ENCODE measurements at regions not wholly inside any gene's neighbourhood (a gene's known extent, or its start where the extent isn't known, plus 50 kb on each side); places are given as distances from the start of the nearest gene placed in this dataset.

DNA sequence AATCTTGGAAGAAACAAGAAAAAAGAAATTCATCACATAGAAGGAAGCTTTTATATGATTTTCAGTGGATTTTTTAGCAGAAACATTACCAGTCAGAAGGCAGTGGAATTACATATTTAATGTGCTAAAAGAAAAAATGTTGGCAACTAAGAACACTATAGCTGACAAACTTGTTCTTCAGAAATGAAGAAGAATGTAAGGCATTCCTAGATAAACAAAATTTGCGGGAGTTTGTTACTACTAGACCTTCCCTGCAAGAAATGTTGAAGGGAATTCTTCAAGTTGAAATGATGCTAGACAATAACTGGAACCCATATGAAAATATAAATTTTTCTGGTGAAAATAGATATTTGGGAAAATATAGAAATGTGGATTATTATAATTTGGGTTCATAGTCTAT is 718.3 kb upstream of the GRAMD2B start:
- no peak for TF ChIP-seq RAD21 (IDR thresholded peaks at IDR 0.05; ENCODE audit: low read depth)
- no peak for TF ChIP-seq TAF1 (IDR thresholded peaks at IDR 0.05; ENCODE audit: low read depth)
- no peak for TF ChIP-seq NFIC (IDR thresholded peaks at IDR 0.05)
- TF ChIP-seq FOXM1 (IDR thresholded peaks at IDR 0.05; ENCODE audit: borderline replicate concordance, low read depth) = no peak
- TF ChIP-seq, protein P1, sequence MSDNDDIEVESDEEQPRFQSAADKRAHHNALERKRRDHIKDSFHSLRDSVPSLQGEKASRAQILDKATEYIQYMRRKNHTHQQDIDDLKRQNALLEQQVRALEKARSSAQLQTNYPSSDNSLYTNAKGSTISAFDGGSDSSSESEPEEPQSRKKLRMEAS (IDR thresholded peaks at IDR 0.05) = no peak
- TF ChIP-seq ZBTB7A (IDR thresholded peaks at IDR 0.05; ENCODE audit: low read depth) = no peak
- TF ChIP-seq EGR1 (IDR thresholded peaks at IDR 0.05) = no peak
- no peak for TF ChIP-seq CEBPB (IDR thresholded peaks at IDR 0.05)
- no peak for TF ChIP-seq YY1 (IDR thresholded peaks at IDR 0.05; ENCODE audit: low read depth)
- TF ChIP-seq, protein P2, sequence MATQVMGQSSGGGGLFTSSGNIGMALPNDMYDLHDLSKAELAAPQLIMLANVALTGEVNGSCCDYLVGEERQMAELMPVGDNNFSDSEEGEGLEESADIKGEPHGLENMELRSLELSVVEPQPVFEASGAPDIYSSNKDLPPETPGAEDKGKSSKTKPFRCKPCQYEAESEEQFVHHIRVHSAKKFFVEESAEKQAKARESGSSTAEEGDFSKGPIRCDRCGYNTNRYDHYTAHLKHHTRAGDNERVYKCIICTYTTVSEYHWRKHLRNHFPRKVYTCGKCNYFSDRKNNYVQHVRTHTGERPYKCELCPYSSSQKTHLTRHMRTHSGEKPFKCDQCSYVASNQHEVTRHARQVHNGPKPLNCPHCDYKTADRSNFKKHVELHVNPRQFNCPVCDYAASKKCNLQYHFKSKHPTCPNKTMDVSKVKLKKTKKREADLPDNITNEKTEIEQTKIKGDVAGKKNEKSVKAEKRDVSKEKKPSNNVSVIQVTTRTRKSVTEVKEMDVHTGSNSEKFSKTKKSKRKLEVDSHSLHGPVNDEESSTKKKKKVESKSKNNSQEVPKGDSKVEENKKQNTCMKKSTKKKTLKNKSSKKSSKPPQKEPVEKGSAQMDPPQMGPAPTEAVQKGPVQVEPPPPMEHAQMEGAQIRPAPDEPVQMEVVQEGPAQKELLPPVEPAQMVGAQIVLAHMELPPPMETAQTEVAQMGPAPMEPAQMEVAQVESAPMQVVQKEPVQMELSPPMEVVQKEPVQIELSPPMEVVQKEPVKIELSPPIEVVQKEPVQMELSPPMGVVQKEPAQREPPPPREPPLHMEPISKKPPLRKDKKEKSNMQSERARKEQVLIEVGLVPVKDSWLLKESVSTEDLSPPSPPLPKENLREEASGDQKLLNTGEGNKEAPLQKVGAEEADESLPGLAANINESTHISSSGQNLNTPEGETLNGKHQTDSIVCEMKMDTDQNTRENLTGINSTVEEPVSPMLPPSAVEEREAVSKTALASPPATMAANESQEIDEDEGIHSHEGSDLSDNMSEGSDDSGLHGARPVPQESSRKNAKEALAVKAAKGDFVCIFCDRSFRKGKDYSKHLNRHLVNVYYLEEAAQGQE (IDR thresholded peaks at IDR 0.05; ENCODE audit: low read depth) = no peak
- TF ChIP-seq, protein P3, sequence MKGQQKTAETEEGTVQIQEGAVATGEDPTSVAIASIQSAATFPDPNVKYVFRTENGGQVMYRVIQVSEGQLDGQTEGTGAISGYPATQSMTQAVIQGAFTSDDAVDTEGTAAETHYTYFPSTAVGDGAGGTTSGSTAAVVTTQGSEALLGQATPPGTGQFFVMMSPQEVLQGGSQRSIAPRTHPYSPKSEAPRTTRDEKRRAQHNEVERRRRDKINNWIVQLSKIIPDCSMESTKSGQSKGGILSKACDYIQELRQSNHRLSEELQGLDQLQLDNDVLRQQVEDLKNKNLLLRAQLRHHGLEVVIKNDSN (IDR thresholded peaks at IDR 0.05) = no peak
- no peak for TF ChIP-seq TEAD4 (IDR thresholded peaks at IDR 0.05)

DNA sequence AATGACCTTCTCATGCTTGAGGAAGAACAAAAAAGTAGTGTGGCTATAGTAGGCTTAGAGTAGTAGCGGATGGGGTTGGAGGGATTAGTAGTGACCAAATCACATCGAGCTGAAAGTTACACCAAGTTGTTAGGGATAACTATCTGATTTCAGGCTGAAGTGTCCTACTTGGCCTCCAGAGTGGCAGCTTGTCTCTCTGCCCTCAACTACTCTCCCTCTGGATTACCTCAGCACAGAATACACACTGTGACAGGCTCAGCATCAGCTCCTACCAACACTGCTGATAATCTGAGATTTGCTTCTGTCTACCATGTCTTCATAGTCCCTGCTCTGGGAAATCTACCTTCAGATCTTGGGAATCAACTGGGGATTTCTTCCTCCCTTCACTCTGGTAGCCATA is 714.6 kb upstream of the GRAMD2B start:
- no peak for TF ChIP-seq CEBPB (IDR thresholded peaks at IDR 0.05)
- TF ChIP-seq RAD21 (IDR thresholded peaks at IDR 0.05; ENCODE audit: low read depth) = no peak
- TF ChIP-seq, protein P3 (IDR thresholded peaks at IDR 0.05) = no peak
- TF ChIP-seq TAF1 (IDR thresholded peaks at IDR 0.05; ENCODE audit: low read depth) = no peak
- no peak for TF ChIP-seq EGR1 (IDR thresholded peaks at IDR 0.05)
- TF ChIP-seq TCF12 (IDR thresholded peaks at IDR 0.05; ENCODE audit: low read depth) = no peak
- TF ChIP-seq FOXM1 (IDR thresholded peaks at IDR 0.05; ENCODE audit: borderline replicate concordance, low read depth) = no peak
- TF ChIP-seq NFIC (IDR thresholded peaks at IDR 0.05) = no peak

DNA sequence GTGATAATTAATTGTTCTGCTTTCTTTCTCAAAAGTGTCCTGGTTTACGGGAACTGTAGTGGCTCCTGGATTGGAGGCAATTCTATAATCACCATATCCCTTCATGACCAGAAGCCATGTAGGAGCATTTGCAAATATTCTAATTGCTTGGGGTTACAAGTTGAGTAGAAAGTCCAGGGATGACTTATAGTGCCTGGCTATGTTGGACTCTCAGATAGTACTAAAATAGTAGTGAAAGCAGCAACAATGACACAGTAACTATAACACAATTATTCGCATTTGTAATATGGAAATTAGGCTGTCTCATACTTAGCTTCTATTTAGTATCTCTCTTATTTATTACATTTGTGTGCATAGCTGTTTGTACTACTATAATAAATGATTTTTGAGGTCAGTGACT is 712.5 kb upstream of the GRAMD2B start:
- TF ChIP-seq TEAD4 (IDR thresholded peaks at IDR 0.05) = no peak
- TF ChIP-seq, protein P3 (IDR thresholded peaks at IDR 0.05) = no peak
- no peak for TF ChIP-seq EP300 (IDR thresholded peaks at IDR 0.05; ENCODE audit: borderline replicate concordance)
- no peak for TF ChIP-seq EGR1 (IDR thresholded peaks at IDR 0.05)
- no peak for TF ChIP-seq YY1 (IDR thresholded peaks at IDR 0.05; ENCODE audit: low read depth)
- TF ChIP-seq ZBTB7A (IDR thresholded peaks at IDR 0.05; ENCODE audit: low read depth) = no peak
- TF ChIP-seq FOXM1 (IDR thresholded peaks at IDR 0.05; ENCODE audit: borderline replicate concordance, low read depth) = no peak
- TF ChIP-seq TCF12 (IDR thresholded peaks at IDR 0.05; ENCODE audit: low read depth) = no peak
- TF ChIP-seq CREB1 (IDR thresholded peaks at IDR 0.05; ENCODE audit: low read depth) = no peak
- TF ChIP-seq RAD21 (IDR thresholded peaks at IDR 0.05; ENCODE audit: low read depth) = no peak
- TF ChIP-seq TAF1 (IDR thresholded peaks at IDR 0.05; ENCODE audit: low read depth) = no peak
- TF ChIP-seq, protein P1 (IDR thresholded peaks at IDR 0.05) = no peak
- TF ChIP-seq, protein P2 (IDR thresholded peaks at IDR 0.05; ENCODE audit: low read depth) = no peak
- TF ChIP-seq NFIC (IDR thresholded peaks at IDR 0.05) = no peak
- TF ChIP-seq CEBPB (IDR thresholded peaks at IDR 0.05) = no peak

DNA sequence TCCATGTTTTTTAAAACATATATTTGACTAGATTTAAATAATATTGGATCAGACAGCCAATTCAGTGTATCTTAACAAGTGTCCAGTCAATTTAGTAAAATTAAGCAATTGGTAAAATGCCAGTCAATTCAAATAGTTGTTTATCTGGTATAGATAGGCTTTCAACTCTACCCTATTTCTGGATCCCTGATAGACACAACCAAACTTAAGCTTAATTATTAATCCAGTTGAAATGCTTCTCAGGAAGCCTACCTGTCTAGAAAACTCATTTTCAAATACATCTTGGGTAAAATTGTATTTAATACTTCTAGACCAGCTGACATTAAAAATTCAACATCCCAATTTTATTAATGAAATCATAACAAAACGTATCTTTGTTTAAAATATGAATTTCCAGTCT is 710.8 kb upstream of the GRAMD2B start:
- TF ChIP-seq FOXM1 (IDR thresholded peaks at IDR 0.05; ENCODE audit: borderline replicate concordance, low read depth) (no peak), CEBPB (IDR thresholded peaks at IDR 0.05) (no peak), TAF1 (IDR thresholded peaks at IDR 0.05; ENCODE audit: low read depth) (no peak), TCF12 (IDR thresholded peaks at IDR 0.05; ENCODE audit: low read depth) (no peak), EGR1 (IDR thresholded peaks at IDR 0.05) (no peak), EP300 (IDR thresholded peaks at IDR 0.05; ENCODE audit: borderline replicate concordance) (no peak), RAD21 (IDR thresholded peaks at IDR 0.05; ENCODE audit: low read depth) (no peak), TEAD4 (IDR thresholded peaks at IDR 0.05) (no peak), NFIC (IDR thresholded peaks at IDR 0.05) (no peak), CREB1 (IDR thresholded peaks at IDR 0.05; ENCODE audit: low read depth) (no peak), ZBTB7A (IDR thresholded peaks at IDR 0.05; ENCODE audit: low read depth) (no peak), YY1 (IDR thresholded peaks at IDR 0.05; ENCODE audit: low read depth) (no peak)
- TF ChIP-seq, protein P1 (IDR thresholded peaks at IDR 0.05) = no peak
- TF ChIP-seq, protein P2 (IDR thresholded peaks at IDR 0.05; ENCODE audit: low read depth) = no peak
- TF ChIP-seq, protein P3 (IDR thresholded peaks at IDR 0.05) = no peak
